Caco-2 (cell line): ENCODE measurements at regions not wholly inside any gene's neighbourhood (a gene's known extent, or its start where the extent isn't known, plus 50 kb on each side); places are given as distances from the start of the nearest gene placed in this dataset.

Experiments used
- BruUV-seq: library from RNA; stranded (reverse); fragments of 400-500 nt; replicated peaks from 2 replicates; lab custom pipeline; 2021; lab: Mats Ljungman, UMichigan
- CTCF ChIA-PET: fragments of 300-600 bp; sonication (Branson Sonifier 250); formaldehyde crosslinking; loops from one replicate; lab custom pipeline; 2022; ENCODE audit warnings: antibody characterized with exemption; lab: Charles Lee
- POLR2A ChIA-PET: fragments of 300-600 bp; sonication (Branson Sonifier 250); formaldehyde crosslinking; loops from one replicate; lab custom pipeline; 2022; ENCODE audit warnings: antibody characterized with exemption; lab: Charles Lee
- DNase-seq, 2 experiments: peaks; one replicate each; pipeline versions ENCODE4 v3.0.0 to v3.0.0-alpha.2; 2020 to 2022
- H3K27me3 ChIP-seq: replicated peaks from 2 replicates; pipeline ENCODE4 v1.6.0; 2011; ENCODE audit warnings: low read length; ENCODE audit not compliant: control insufficient read depth, insufficient read depth
- H3K36me3 ChIP-seq: 2 replicates; pipeline ENCODE4 v1.5.1; 2011; ENCODE audit warnings: low read length; ENCODE audit not compliant: control insufficient read depth, insufficient read depth
- H3K4me1 ChIP-seq: fragments of 250-450 bp; sonication (Bioruptor Pico); 2 replicates; pipeline ENCODE4 v1.5.1; 2020; ENCODE audit warnings: mild to moderate bottlenecking
- H3K4me3 ChIP-seq: 2 replicates; pipeline ENCODE4 v1.5.1; 2011; ENCODE audit warnings: low read depth, mild to moderate bottlenecking, control low read depth, low read length
- H3K9me3 ChIP-seq: fragments of 250-450 bp; sonication (Bioruptor Pico); 2 replicates; pipeline ENCODE4 v1.5.1; 2020; ENCODE audit warnings: mild to moderate bottlenecking, moderate library complexity
- H3K27ac Mint-ChIP-seq: one replicate; pipeline ENCODE4 v1.8.0; 2022; ENCODE audit warnings: mixed read lengths; ENCODE audit not compliant: unreplicated experiment
- H3K27me3 Mint-ChIP-seq: one replicate; pipeline ENCODE4 v1.8.0; 2022; ENCODE audit warnings: mixed read lengths; ENCODE audit not compliant: insufficient read depth, unreplicated experiment
- H3K36me3 Mint-ChIP-seq: one replicate; pipeline ENCODE4 v1.8.0; 2022; ENCODE audit warnings: mild to moderate bottlenecking, mixed read lengths; ENCODE audit not compliant: insufficient read depth, unreplicated experiment
- H3K4me1 Mint-ChIP-seq: one replicate; pipeline ENCODE4 v1.8.0; 2022; ENCODE audit warnings: low read depth, mixed read lengths; ENCODE audit not compliant: unreplicated experiment
- H3K4me3 Mint-ChIP-seq: one replicate; pipeline ENCODE4 v1.8.0; 2022; ENCODE audit warnings: mild to moderate bottlenecking, moderate library complexity, mixed read lengths; ENCODE audit not compliant: unreplicated experiment
- H3K9me3 Mint-ChIP-seq: one replicate; pipeline ENCODE4 v1.8.0; 2022; ENCODE audit warnings: mixed read lengths; ENCODE audit not compliant: unreplicated experiment
- CTCF ChIP-seq, 2 experiments: fragments of 200-600 bp in 1 of 2; IDR thresholded peaks; 1 replicate in 1 of 2; 2 replicates in 1 of 2; pipeline versions ENCODE4 v1.5.1 to v1.8.0; 2011 to 2022; ENCODE audit warnings: antibody characterized with exemption in 1 of 2, control low read depth in 1 of 2, inconsistent platforms in 1 of 2, low read depth in 1 of 2, low read length in 1 of 2, mild to moderate bottlenecking in 1 of 2, moderate library complexity in 1 of 2; ENCODE audit not compliant: insufficient read depth in 1 of 2, severe bottlenecking in 1 of 2, unreplicated experiment in 1 of 2
- intact Hi-C: fragments of 100-400 bp; cut with micrococcal nuclease; formaldehyde crosslinking; loops from one replicate; pipeline ENCODE4 v1.10.0; 2022; ENCODE audit not compliant: unreplicated experiment

DNA sequence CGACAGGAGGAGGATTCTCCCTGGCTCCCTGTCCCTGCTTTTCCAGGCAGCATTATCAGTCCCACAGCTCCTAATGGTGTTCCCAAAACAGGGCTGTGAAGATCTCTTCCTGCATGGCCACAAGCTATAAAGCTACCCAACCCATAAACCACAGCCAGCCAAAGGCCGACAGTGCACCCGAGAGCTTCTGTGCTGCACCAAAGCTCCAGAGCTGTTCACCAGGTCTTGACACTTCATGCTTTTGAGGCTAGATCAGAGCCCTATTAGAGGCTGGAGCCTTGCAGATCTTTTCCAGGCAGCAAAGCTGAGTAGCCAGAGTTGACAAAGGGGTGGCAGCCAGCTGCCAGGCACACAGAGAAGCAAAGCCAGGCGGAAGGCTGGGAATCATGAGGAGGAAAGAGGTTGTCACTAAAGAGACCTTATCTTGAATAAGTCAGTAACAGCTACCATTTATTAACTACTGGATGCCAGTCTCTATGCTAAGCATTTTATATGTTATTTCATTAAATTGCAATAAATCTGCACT lies 180.4 kb downstream of the KATNAL1 start:
- Mint-ChIP-seq H3K4me3 (no peak overlapping the region), H3K4me1 (no peaks in the 10 kb centered on the region), H3K27ac (no peak overlapping the region), H3K27me3 (no peaks in the 10 kb centered on the region), H3K36me3 (no peaks in the 10 kb centered on the region), H3K9me3 (no peaks in the 10 kb centered on the region)
- intact Hi-C loops, result no loop called here
- no peak for DNase-seq
- no peaks in the 10 kb centered on the region for H3K9me3 ChIP-seq
- H3K4me3 ChIP-seq, result no peak overlapping the region
- H3K36me3 ChIP-seq, result no peaks in the 10 kb centered on the region
- TF ChIP-seq CTCF (IDR thresholded peaks at IDR 0.05; ENCODE audit: insufficient read depth in 1 of 2, low read depth in 1 of 2, low read length in 1 of 2, severe bottlenecking in 1 of 2, unreplicated experiment in 1 of 2), result no peak
- no peaks in the 10 kb centered on the region for H3K4me1 ChIP-seq
- ChIA-PET POLR2A (no interaction called here), CTCF (interaction anchor here (0.5 kb wide), 1 partner anchor 233 kb away, joined by 3 read pairs; no protein-coding TSS in a partner anchor)
- no peaks in the 10 kb centered on the region for H3K27me3 ChIP-seq
- no TSS peak for BruUV-seq

DNA sequence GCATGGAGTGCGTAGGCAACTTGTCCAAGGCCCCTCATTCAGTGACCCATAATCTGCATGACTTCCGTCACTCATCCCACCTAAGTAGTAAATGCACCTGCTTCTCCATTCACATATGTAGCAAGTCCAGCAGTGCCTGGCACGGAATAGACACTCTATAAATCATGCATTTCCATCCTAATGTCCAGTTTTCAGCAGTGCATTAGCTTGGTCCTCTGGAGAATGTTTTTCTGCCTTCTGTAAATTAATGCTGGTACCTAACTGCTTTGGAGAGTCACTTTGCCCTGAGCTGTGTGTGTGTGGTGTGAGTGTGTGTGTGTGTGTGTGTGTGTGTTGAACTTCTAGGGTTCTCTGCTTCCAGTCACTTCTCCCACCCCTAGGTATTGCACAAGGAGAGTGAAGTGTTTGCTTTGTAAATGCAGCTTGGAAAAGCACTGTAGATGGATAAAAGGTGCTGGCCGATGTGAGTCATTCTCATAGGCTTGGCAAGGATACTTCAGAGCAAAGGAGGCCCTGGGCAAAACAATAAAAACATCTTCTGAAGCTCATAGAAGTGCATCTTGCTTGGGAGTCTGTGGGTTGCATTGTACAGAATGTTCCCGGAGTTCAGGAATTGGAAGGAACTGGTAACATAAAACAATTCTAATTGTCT lies 181.8 kb downstream of the KATNAL1 start:
- Histone ChIP-seq H3K4me1 (no peaks in the 10 kb centered on the region), H3K27me3 (no peaks in the 10 kb centered on the region), H3K9me3 (no peaks in the 10 kb centered on the region), H3K36me3 (no peaks in the 10 kb centered on the region), H3K4me3 (no peak overlapping the region)
- no peak overlapping the region for H3K27ac Mint-ChIP-seq
- H3K4me1 Mint-ChIP-seq, result no peaks in the 10 kb centered on the region
- no peak for TF ChIP-seq CTCF (IDR thresholded peaks at IDR 0.05; ENCODE audit: insufficient read depth in 1 of 2, low read depth in 1 of 2, low read length in 1 of 2, severe bottlenecking in 1 of 2, unreplicated experiment in 1 of 2)
- ChIA-PET POLR2A (no interaction called here), CTCF (interaction anchor here (1.0 to 1.3 kb wide), 3 partner anchors 10 to 14 kb away, joined by 3 to 7 read pairs (median 4); no protein-coding TSS in a partner anchor)
- H3K27me3 Mint-ChIP-seq, result no peaks in the 10 kb centered on the region
- intact Hi-C loops, result no loop called here
- DNase-seq, result peak in 1 of 2 experiments; percentile 45
- H3K4me3 Mint-ChIP-seq, result no peak overlapping the region
- no TSS peak for BruUV-seq
- no peaks in the 10 kb centered on the region for H3K36me3 Mint-ChIP-seq
- H3K9me3 Mint-ChIP-seq, result no peaks in the 10 kb centered on the region

GRCh38 chr13:30124131-30124768 lies 183.1 kb downstream of the KATNAL1 start:
- H3K27me3 ChIP-seq, result no peaks in the 10 kb centered on the region
- no peak overlapping the region for H3K4me3 ChIP-seq
- intact Hi-C loops, result no loop called here
- DNase-seq, result no peak
- POLR2A ChIA-PET, result interaction anchor here (0.6 kb wide), 1 partner anchor 341 kb away, joined by 5 read pairs; no protein-coding TSS in a partner anchor
- no peak for TF ChIP-seq CTCF (IDR thresholded peaks at IDR 0.05; ENCODE audit: insufficient read depth in 1 of 2, low read depth in 1 of 2, low read length in 1 of 2, severe bottlenecking in 1 of 2, unreplicated experiment in 1 of 2)
- no peak overlapping the region for H3K27ac Mint-ChIP-seq
- H3K36me3 ChIP-seq, result no peaks in the 10 kb centered on the region
- H3K4me1 Mint-ChIP-seq, result peaks cover 5% of the 10 kb centered on the region
- no peaks in the 10 kb centered on the region for H3K27me3 Mint-ChIP-seq
- no peaks in the 10 kb centered on the region for H3K9me3 ChIP-seq
- H3K9me3 Mint-ChIP-seq, result no peaks in the 10 kb centered on the region
- H3K36me3 Mint-ChIP-seq, result no peaks in the 10 kb centered on the region
- no peak overlapping the region for H3K4me3 Mint-ChIP-seq
- no TSS peak for BruUV-seq
- H3K4me1 ChIP-seq, result 0 out of 2 replicates have a peak, but pooled peaks cover 6% of the 10 kb centered on the region
- CTCF ChIA-PET, result interaction anchor here (0.6 to 1.5 kb wide), 2 partner anchors 9 to 342 kb away, joined by 3 to 6 read pairs; no protein-coding TSS in a partner anchor
